ENCODE measurements at regions not wholly inside any gene's neighbourhood (a gene's known extent, or its start where the extent isn't known, plus 50 kb on each side); places are given as distances from the start of the nearest gene placed in this dataset.

DNA sequence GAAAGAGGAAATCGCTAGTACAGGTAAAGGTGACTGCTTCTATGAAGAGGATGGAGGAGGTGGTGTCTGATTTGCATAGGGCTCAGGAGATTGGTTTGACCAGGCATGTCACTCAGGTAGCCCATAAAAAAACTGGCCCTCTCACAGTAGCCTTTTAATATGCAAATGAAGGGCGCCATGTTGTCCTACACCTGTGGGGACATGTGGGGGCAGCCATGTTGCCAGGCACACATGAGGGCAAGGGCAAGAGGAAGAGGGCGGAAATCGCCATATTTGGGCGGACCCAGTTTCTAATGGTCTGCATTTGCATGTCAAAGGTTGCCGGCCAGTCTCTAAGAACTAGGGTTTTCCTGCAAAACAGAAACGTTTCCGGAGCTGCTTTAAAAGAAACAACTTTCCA lies 1330.6 kb downstream of the DSC3 start:
- FAIRE-seq (no peak), DNase-seq (no peak)
- Histone ChIP-seq H3K9ac (ENCODE audit: low read length in 3 of 3) (no peak overlapping the region), H3K9me3 (ENCODE audit: control insufficient read depth in 2 of 3, insufficient read depth in 1 of 3, low read length in 3 of 3) (no peaks in the 10 kb centered on the region), H3K36me3 (ENCODE audit: control insufficient read depth in 2 of 3, insufficient read depth in 3 of 3, low read length in 3 of 3) (no peaks in the 10 kb centered on the region), H3K4me3 (ENCODE audit: low read length in 3 of 3) (no peak overlapping the region), H3K27me3 (ENCODE audit: control insufficient read depth, insufficient read depth, low read length) (no peaks in the 10 kb centered on the region), H3K27ac (ENCODE audit: low read depth in 2 of 2, low read length in 2 of 2) (no peak overlapping the region), H3K4me1 (ENCODE audit: control insufficient read depth in 2 of 3, insufficient read depth in 2 of 3, low read depth in 1 of 3, low read length in 3 of 3) (no peaks in the 10 kb centered on the region)
- TF ChIP-seq, protein P1, sequence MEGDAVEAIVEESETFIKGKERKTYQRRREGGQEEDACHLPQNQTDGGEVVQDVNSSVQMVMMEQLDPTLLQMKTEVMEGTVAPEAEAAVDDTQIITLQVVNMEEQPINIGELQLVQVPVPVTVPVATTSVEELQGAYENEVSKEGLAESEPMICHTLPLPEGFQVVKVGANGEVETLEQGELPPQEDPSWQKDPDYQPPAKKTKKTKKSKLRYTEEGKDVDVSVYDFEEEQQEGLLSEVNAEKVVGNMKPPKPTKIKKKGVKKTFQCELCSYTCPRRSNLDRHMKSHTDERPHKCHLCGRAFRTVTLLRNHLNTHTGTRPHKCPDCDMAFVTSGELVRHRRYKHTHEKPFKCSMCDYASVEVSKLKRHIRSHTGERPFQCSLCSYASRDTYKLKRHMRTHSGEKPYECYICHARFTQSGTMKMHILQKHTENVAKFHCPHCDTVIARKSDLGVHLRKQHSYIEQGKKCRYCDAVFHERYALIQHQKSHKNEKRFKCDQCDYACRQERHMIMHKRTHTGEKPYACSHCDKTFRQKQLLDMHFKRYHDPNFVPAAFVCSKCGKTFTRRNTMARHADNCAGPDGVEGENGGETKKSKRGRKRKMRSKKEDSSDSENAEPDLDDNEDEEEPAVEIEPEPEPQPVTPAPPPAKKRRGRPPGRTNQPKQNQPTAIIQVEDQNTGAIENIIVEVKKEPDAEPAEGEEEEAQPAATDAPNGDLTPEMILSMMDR (IDR thresholded peaks at IDR 0.05; ENCODE audit: borderline replicate concordance, extremely low read depth, insufficient read depth), result no peak
- intact Hi-C loops (cut with DNase I), result no loop called here

DNA sequence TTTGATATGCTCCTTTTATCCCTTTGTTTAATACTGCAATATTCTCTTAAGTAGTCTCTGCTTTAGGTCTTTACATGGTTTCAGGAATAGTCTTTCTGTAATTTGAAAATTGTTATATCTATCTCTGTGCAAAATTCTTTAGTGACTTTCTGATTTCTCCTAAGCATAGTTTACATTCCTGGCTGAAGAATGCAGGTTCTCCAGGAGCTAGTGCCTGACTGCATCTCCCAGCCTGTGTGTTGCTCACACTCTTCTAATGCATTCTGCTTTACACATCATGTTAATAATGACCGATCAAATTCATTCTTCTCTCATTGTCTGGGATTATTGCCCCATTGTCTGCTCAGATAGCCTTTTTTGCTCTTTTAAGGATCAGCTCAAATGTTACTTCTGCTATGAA lies 1349.2 kb downstream of the DSC3 start:
- Histone ChIP-seq H3K4me1 (ENCODE audit: control insufficient read depth in 2 of 3, insufficient read depth in 2 of 3, low read depth in 1 of 3, low read length in 3 of 3) (no peaks in the 10 kb centered on the region), H3K9me3 (ENCODE audit: control insufficient read depth in 2 of 3, insufficient read depth in 1 of 3, low read length in 3 of 3) (no peaks in the 10 kb centered on the region), H3K27me3 (ENCODE audit: control insufficient read depth, insufficient read depth, low read length) (no peaks in the 10 kb centered on the region), H3K36me3 (ENCODE audit: control insufficient read depth in 2 of 3, insufficient read depth in 3 of 3, low read length in 3 of 3) (no peaks in the 10 kb centered on the region), H3K4me3 (ENCODE audit: low read length in 3 of 3) (no peak overlapping the region), H3K9ac (ENCODE audit: low read length in 3 of 3) (no peak overlapping the region), H3K27ac (ENCODE audit: low read depth in 2 of 2, low read length in 2 of 2) (no peak overlapping the region)
- TF ChIP-seq, protein P1 (IDR thresholded peaks at IDR 0.05; ENCODE audit: borderline replicate concordance, extremely low read depth, insufficient read depth), result no peak
- DNase-seq (no peak), FAIRE-seq (no peak)
- intact Hi-C loops (cut with DNase I), result no loop called here

GRCh38 chr18:29681578-29681977 lies 1361.0 kb downstream of the DSC3 start:
- H3K36me3 ChIP-seq (ENCODE audit: control insufficient read depth in 2 of 3, insufficient read depth in 3 of 3, low read length in 3 of 3), result no peaks in the 10 kb centered on the region
- H3K9ac ChIP-seq (ENCODE audit: low read length in 3 of 3), result no peak overlapping the region
- no peaks in the 10 kb centered on the region for H3K27me3 ChIP-seq (ENCODE audit: control insufficient read depth, insufficient read depth, low read length)
- H3K27ac ChIP-seq (ENCODE audit: low read depth in 2 of 2, low read length in 2 of 2), result no peak overlapping the region
- intact Hi-C loops (cut with DNase I), result no loop called here
- no peak for DNase-seq
- TF ChIP-seq, protein P1 (IDR thresholded peaks at IDR 0.05; ENCODE audit: borderline replicate concordance, extremely low read depth, insufficient read depth), result no peak
- no peaks in the 10 kb centered on the region for H3K4me1 ChIP-seq (ENCODE audit: control insufficient read depth in 2 of 3, insufficient read depth in 2 of 3, low read depth in 1 of 3, low read length in 3 of 3)
- FAIRE-seq, result no peak
- no peaks in the 10 kb centered on the region for H3K9me3 ChIP-seq (ENCODE audit: control insufficient read depth in 2 of 3, insufficient read depth in 1 of 3, low read length in 3 of 3)
- H3K4me3 ChIP-seq (ENCODE audit: low read length in 3 of 3), result no peak overlapping the region

DNA sequence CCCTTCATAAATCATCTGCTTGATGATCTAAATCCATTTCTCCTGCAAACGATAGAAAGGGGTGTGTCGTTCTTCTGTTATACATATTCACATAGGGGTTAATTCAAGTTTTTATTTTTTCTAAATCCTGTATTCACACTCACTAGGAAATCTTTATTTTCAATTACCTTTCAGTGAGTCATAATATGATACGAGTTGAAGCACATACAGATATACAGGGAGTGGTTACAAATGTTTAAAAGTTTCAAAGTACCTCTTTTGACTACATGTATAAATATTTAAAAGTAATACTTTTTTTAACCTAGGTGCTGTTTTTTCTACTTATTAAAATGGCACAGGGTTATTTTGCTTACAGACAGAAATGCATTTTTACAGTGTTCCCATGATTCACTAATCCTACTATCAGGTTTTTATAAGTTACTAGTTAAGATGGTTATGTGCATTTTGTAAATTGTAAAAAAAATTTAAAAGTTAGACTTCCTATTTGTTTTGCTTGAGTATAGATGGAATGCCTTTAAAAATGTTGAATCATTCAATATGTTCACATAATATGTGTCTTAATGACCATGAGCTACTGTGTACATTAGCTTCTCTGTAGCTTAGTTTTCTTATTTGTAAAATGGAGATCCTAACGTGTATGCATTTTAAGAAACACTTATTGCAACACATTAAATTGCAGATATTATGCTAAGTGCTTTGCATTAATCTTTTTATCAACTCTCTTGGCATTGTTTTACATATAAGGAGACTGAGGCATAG lies 1378.1 kb downstream of the DSC3 start:
- H3K36me3 ChIP-seq (ENCODE audit: control insufficient read depth in 2 of 3, insufficient read depth in 3 of 3, low read length in 3 of 3), result no peaks in the 10 kb centered on the region
- FAIRE-seq, result no peak
- intact Hi-C loops (cut with DNase I), result no loop called here

More for the DNA sequence above, 1378.1 kb downstream of the DSC3 start:
- no peak for DNase-seq
- no peaks in the 10 kb centered on the region for H3K9me3 ChIP-seq (ENCODE audit: control insufficient read depth in 2 of 3, insufficient read depth in 1 of 3, low read length in 3 of 3)
- TF ChIP-seq, protein P1 (IDR thresholded peaks at IDR 0.05; ENCODE audit: borderline replicate concordance, extremely low read depth, insufficient read depth), result no peak
- H3K9ac ChIP-seq (ENCODE audit: low read length in 3 of 3), result no peak overlapping the region
- H3K4me1 ChIP-seq (ENCODE audit: control insufficient read depth in 2 of 3, insufficient read depth in 2 of 3, low read depth in 1 of 3, low read length in 3 of 3), result no peaks in the 10 kb centered on the region
- H3K27me3 ChIP-seq (ENCODE audit: control insufficient read depth, insufficient read depth, low read length), result no peaks in the 10 kb centered on the region
- H3K4me3 ChIP-seq (ENCODE audit: low read length in 3 of 3), result no peak overlapping the region
- no peak overlapping the region for H3K27ac ChIP-seq (ENCODE audit: low read depth in 2 of 2, low read length in 2 of 2)
